Heart left ventricle (tissue), 16 donors: ENCODE measurements at regions not wholly inside any gene's neighbourhood (a gene's known extent, or its start where the extent isn't known, plus 50 kb on each side); places are given as distances from the start of the nearest gene placed in this dataset.
"Not testable (repeated sequence)": the region's sequence is repeated elsewhere in the genome, so short reads cannot be mapped to it uniquely, and the experiment has no call there.

ENCODE experiments used
- ATAC-seq, 4 donors: fragments of 200-7000 bp; cut with Tn5 transposase; one replicate each; pipeline ENCODE4 v1.9.1; 2020 to 2022; ENCODE audit warnings: moderate library complexity in 4 of 4, mild to moderate bottlenecking in 3 of 4, moderate number of reproducible peaks in 1 of 4
- DNase-seq, 5 donors: peaks; one replicate each; pipeline ENCODE4 v3.0.0-alpha.2; 2020
- H3K27ac ChIP-seq, 12 donors: fragments of 200-600 bp; sonication (generic) in 4 of 12; one replicate each; pipeline versions ENCODE4 v1.5.0 to v1.8.0; 2016 to 2022; ENCODE audit warnings: mild to moderate bottlenecking in 2 of 12
- H3K27me3 ChIP-seq, 9 donors: fragments of 200-600 bp; sonication (generic) in 2 of 9; one replicate each; pipeline versions ENCODE4 v1.5.1 to v1.8.0; 2016 to 2022; ENCODE audit warnings: mild to moderate bottlenecking in 3 of 9
- H3K36me3 ChIP-seq, 9 donors: fragments of 200-600 bp; sonication (generic) in 2 of 9; one replicate each; pipeline versions ENCODE4 v1.5.0 to v1.8.0; 2018 to 2022; ENCODE audit warnings: mild to moderate bottlenecking in 2 of 9
- H3K4me1 ChIP-seq, 12 donors: fragments of 200-600 bp; sonication (generic) in 4 of 12; one replicate each; pipeline versions ENCODE4 v1.5.0 to v1.8.0; 2016 to 2022; ENCODE audit warnings: mild to moderate bottlenecking in 3 of 12
- H3K4me3 ChIP-seq, 12 donors: fragments of 200-600 bp; sonication (generic) in 4 of 12; one replicate each; pipeline versions ENCODE4 v1.5.0 to v1.8.0; 2017 to 2022; ENCODE audit warnings: mild to moderate bottlenecking in 9 of 12, moderate library complexity in 4 of 12
- H3K9me3 ChIP-seq, 12 donors: fragments of 200-600 bp; sonication (generic) in 4 of 12; one replicate each; pipeline versions ENCODE4 v1.5.0 to v1.8.0; 2016 to 2022; ENCODE audit warnings: mild to moderate bottlenecking in 1 of 12
- POLR2A ChIP-seq, 2 donors: fragments of 450-650 bp; IDR thresholded peaks; one replicate each; pipeline ENCODE4 v1.6.1; 2017; ENCODE audit warnings: antibody characterized with exemption in 2 of 2, mild to moderate bottlenecking in 2 of 2, moderate library complexity in 2 of 2
- WGBS, 4 donors: extraction: QIAGEN DNeasy Blood & Tissue Kit in 2 of 4; methylation state at CpG; one replicate each; pipeline versions ENCODE4 v1.1.5 to v1.1.7; 2013 to 2018; 5-methylcytosine and 5-hydroxymethylcytosine counted together
- intact Hi-C, 10 donors: fragments of 100-400 bp; cut with DNase I; formaldehyde crosslinking; loops; one replicate each; pipeline versions ENCODE4 v1.11.1 to v1.14.2; 2022
- TF ChIP-seq, protein P1 (sequence below), 12 donors: fragments of 200-600 bp; sonication (generic) in 4 of 12; IDR thresholded peaks; one replicate each; pipeline versions ENCODE4 v1.5.0 to v1.8.0; 2018 to 2022; ENCODE audit warnings: antibody characterized with exemption in 12 of 12, mild to moderate bottlenecking in 5 of 12
- donor health status: ischemic (EF 13 %, LVEDD 7.1; RV severe dilation, severe dysfunction).
- donor health status: healthy with polysubstance abuse.
- donor health status: DM: no; HTN: yes; CAD: no.
- donor health status: DM: no; HTN: no; CAD: no.
- donor health status: ischemic (EF 25% LVEDD 6.9; RV normal size, moderate dysfunction).
- donor health status: ischemic (EF 25% LVEDD 5.7; RV mildly dilated, moderate dysfunction).
- donor health status: healthy.
- donor health status: DM: yes; HTN: yes; CAD: no.
- donor health status: ischemic (EF 35%, LVEDD 5.7; RV mildly dilated, moderate dysfunction).
- donor health status: nonischemic (EF 11% LVEDD 7.7; RV severe dilation, severe dysfunction).
- donor health status: DM: yes; HTN: yes; CAD: no.
- donor health status: PGD.
- donor health status: ischemic (EF 29% LVEDD 5.4; RV normal size, mild dysfunction).
- donor health status: nonischemic (EF 23%, LVEDD 6.1; RV moderate dilation, normal function).

DNA sequence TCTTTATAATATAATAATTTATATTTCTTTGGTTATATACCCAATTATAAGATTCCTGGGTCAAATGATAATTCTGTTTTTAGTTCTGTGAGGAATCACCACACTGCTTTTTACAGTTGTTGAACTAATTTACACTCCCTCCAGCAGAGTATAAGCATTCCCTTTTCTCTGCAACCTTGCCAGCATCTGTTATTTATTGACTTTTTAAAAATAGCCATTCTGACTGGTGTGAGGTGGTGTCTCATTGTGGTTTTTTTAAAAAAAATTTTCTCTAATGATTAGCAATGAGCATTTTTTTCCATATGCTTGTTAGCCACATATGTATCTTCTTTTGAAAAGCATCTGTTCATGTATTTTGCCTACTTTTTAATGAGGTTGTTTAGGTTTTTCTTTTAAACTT, 122.2 kb downstream of the ZNF486 start:
- no peaks in the 10 kb centered on the region for H3K9me3 ChIP-seq
- intact Hi-C loops, result no loop called here
- TF ChIP-seq, protein P1, sequence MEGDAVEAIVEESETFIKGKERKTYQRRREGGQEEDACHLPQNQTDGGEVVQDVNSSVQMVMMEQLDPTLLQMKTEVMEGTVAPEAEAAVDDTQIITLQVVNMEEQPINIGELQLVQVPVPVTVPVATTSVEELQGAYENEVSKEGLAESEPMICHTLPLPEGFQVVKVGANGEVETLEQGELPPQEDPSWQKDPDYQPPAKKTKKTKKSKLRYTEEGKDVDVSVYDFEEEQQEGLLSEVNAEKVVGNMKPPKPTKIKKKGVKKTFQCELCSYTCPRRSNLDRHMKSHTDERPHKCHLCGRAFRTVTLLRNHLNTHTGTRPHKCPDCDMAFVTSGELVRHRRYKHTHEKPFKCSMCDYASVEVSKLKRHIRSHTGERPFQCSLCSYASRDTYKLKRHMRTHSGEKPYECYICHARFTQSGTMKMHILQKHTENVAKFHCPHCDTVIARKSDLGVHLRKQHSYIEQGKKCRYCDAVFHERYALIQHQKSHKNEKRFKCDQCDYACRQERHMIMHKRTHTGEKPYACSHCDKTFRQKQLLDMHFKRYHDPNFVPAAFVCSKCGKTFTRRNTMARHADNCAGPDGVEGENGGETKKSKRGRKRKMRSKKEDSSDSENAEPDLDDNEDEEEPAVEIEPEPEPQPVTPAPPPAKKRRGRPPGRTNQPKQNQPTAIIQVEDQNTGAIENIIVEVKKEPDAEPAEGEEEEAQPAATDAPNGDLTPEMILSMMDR (IDR thresholded peaks at IDR 0.05), result no peak
- TF ChIP-seq POLR2A (IDR thresholded peaks at IDR 0.05), result no peak
- ATAC-seq (no peak), DNase-seq (no peak)
- no peak overlapping the region for H3K27ac ChIP-seq
- H3K36me3 ChIP-seq, result no peaks in the 10 kb centered on the region
- H3K4me3 ChIP-seq, result no peak overlapping the region
- no peaks in the 10 kb centered on the region for H3K27me3 ChIP-seq
- H3K4me1 ChIP-seq, result no peaks in the 10 kb centered on the region

DNA sequence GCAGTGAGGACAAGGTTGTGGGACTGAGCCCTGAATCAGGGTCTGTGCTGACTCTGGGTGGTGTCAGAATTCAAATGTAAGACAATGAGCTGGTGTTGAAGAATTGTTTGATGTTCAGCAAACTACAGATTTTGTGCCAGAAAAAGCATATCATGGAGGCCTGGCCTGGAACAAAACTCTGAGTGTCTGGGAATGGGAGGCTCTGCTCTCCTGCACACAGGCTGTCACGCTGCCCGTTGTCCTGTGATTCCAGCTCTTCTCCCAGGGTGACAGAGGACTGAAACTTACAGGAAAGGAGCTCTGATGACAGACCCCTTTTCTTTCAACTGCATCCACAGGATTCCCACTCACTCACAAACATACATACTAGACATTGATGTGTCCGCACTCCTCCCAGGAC, 120.1 kb downstream of the ZNF486 start:
- intact Hi-C loops, result no loop called here
- Histone ChIP-seq H3K36me3 (no peaks in the 10 kb centered on the region), H3K27ac (no peak overlapping the region), H3K27me3 (no peaks in the 10 kb centered on the region), H3K4me1 (no peaks in the 10 kb centered on the region), H3K9me3 (no peaks in the 10 kb centered on the region), H3K4me3 (no peak overlapping the region)
- WGBS, 4 donors, result 64 to 70% (median 67%) methylated on average over 3 of the region's 3 CpGs
- TF ChIP-seq, protein P1 (IDR thresholded peaks at IDR 0.05), result no peak
- no peak for TF ChIP-seq POLR2A (IDR thresholded peaks at IDR 0.05)
- DNase-seq (no peak), ATAC-seq (no peak)

DNA sequence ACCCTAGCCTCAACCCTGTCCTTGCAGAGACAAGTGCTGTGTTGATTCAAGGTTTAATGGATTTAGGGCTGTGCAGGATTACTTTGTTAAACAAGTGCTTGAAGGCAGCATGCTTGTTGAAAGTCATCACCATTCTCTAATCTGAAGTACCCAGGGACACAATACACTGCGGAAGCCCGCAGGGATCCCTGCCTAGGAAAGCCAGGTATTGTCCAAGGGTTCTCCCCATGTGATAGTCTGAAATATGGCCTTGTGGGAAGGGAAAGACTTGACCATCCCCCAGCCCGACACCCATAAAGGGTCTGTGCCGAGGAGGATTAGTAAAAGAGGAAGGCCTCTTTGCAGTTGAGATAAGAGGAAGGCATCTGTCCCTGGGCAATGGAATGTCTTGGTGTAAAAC, 118.9 kb downstream of the ZNF486 start:
- H3K9me3 ChIP-seq, intact Hi-C loops, H3K36me3 ChIP-seq, ATAC-seq, H3K4me1 ChIP-seq, DNase-seq, H3K27me3 ChIP-seq, H3K4me3 ChIP-seq, H3K27ac ChIP-seq: not testable (repeated sequence)
- 36 to 68% (median 61%) methylated on average over 4 of the region's 4 CpGs for WGBS, 4 donors

DNA sequence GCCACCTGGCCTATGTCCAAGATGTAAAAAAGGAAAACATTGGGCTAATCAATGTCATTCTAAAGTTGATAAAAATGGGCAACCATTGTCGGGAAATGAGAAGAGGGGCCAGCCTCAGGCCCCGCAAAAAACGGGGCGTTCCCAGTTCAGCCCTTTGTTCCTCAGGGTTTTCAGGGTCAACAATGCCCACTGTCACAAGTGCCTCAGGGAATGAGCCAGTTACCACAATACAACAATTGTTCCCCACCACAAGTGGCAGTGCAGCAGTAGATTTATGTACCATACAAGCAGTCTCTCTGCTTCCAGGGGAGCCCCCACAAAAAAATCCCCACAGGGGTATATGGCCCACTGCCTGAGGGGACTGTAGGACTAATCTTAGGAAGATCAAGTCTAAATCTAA, 112.5 kb downstream of the ZNF486 start:
- ATAC-seq (no peak), DNase-seq (no peak)
- Histone ChIP-seq H3K27ac (no peak overlapping the region), H3K4me1 (peaks cover 0 to 8% (median 0%) of the 10 kb centered on the region in 12 donors), H3K4me3 (no peak overlapping the region), H3K27me3 (no peaks in the 10 kb centered on the region), H3K36me3 (no peaks in the 10 kb centered on the region), H3K9me3 (no peaks in the 10 kb centered on the region)
- intact Hi-C loops, result loop anchor here in 1 of 10 donors (2.0 to 10.0 kb wide), 2 partner anchors 283 to 745 kb away; partner anchors contain the start of gene CILP2
- WGBS, 4 donors, result 76 to 89% (median 87%) methylated on average over 4 of the region's 4 CpGs
- TF ChIP-seq, protein P1 (IDR thresholded peaks at IDR 0.05), result no peak
- no peak for TF ChIP-seq POLR2A (IDR thresholded peaks at IDR 0.05)

DNA sequence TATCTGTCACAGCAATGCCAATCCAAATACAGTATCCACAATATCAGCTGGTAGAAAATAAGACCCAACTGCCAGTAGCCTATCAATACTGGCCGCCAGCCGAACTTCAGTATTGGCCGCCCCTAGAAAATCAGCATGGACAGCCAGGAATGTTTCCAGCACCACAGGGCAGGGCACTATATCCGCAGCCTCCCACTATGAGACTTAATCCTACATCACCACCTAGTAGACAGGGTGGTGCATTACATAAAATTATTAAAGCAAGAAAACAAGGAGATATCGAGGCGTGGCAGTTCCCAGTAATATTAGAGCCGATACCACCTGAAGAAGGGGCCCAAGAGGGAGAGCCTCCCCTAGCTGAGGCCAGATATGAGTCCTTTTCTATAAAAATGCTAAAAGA, 111.3 kb downstream of the ZNF486 start:
- intact Hi-C loops, result loop anchor here in 1 of 10 donors (2.0 to 10.0 kb wide), 2 partner anchors 282 to 744 kb away; partner anchors contain the start of gene CILP2
- no peak overlapping the region for H3K27ac ChIP-seq
- H3K4me1 ChIP-seq, result peaks cover 0 to 8% (median 0%) of the 10 kb centered on the region in 12 donors
- 0 to 89% (median 66%) methylated on average over 7 of the region's 7 CpGs for WGBS, 4 donors
- ATAC-seq (no peak), DNase-seq (peak in 1 of 5 donors; percentile 25)
- H3K4me3 ChIP-seq, result peak overlapping the region in 1 of 12 donors; percentile 2
- TF ChIP-seq POLR2A (IDR thresholded peaks at IDR 0.05), result no peak
- TF ChIP-seq, protein P1 (IDR thresholded peaks at IDR 0.05), result peak in 4 of 12 donors; percentile 27 to 79 (median 48)
- H3K36me3 ChIP-seq, result no peaks in the 10 kb centered on the region
- no peaks in the 10 kb centered on the region for H3K27me3 ChIP-seq
- H3K9me3 ChIP-seq, result no peaks in the 10 kb centered on the region

DNA sequence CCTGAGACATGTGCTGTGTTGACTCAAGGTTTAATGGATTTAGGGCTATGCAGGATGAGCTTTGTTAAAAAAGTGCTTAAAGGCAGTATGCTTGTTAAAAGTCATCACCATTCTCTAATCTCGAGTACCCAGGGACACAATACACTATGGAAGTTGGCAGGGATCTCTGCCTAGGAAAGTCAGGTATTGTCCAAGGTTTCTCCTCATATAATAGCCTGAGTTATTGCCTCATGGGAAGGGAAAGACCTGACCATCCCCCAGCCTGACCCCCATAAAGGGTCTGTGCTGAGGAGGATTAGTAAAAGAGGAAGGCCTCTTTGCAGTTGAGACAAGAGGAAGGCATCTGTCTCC, 109.7 kb downstream of the ZNF486 start:
- not testable (repeated sequence) for H3K4me1 ChIP-seq, H3K9me3 ChIP-seq, H3K27me3 ChIP-seq, ATAC-seq, H3K36me3 ChIP-seq, DNase-seq, H3K4me3 ChIP-seq, H3K27ac ChIP-seq
- 53 to 82% (median 65%) methylated on average over 1 of the region's 1 CpG for WGBS, 4 donors
- intact Hi-C loops, result loop anchor here in 1 of 10 donors (10.0 kb wide), 1 partner anchor 742 kb away; the partner anchor contains the start of gene CILP2
